Left ventricle myocardium inferior (tissue), 1 donor: ENCODE measurements at regions not wholly inside any gene's neighbourhood (a gene's known extent, or its start where the extent isn't known, plus 50 kb on each side); places are given as distances from the start of the nearest gene placed in this dataset.

Experiments used
- DNase-seq: peaks from one replicate; pipeline ENCODE4 v3.0.0-alpha.2; 2020
- H3K27ac ChIP-seq: fragments of 200-600 bp; replicated peaks from 2 replicates; pipeline ENCODE4 v1.8.0; 2021
- H3K27me3 ChIP-seq: fragments of 200-600 bp; 2 replicates; pipeline ENCODE4 v1.8.0; 2021; ENCODE audit warnings: low read depth
- H3K36me3 ChIP-seq: fragments of 200-600 bp; 2 replicates; pipeline ENCODE4 v1.8.0; 2021
- H3K4me1 ChIP-seq: fragments of 200-600 bp; 2 replicates; pipeline ENCODE4 v1.8.0; 2021
- H3K4me3 ChIP-seq: fragments of 200-600 bp; 2 replicates; pipeline ENCODE4 v1.8.0; 2021; ENCODE audit warnings: mild to moderate bottlenecking, moderate library complexity
- H3K9me3 ChIP-seq: fragments of 200-600 bp; replicated peaks from 2 replicates; pipeline ENCODE4 v1.8.0; 2021
- CTCF ChIP-seq: fragments of 200-600 bp; IDR thresholded peaks from 2 replicates; pipeline ENCODE4 v1.8.0; 2021; ENCODE audit warnings: antibody characterized with exemption, mild to moderate bottlenecking, borderline replicate concordance
- intact Hi-C: fragments of 100-400 bp; cut with micrococcal nuclease; formaldehyde crosslinking; loops from one replicate; pipeline ENCODE4 v1.11.0; 2022
- donor health status: DM: no; HTN: yes; CAD: no; lungs with severe emphysema.

- no peaks in the 10 kb centered on the region for H3K9me3 ChIP-seq
- no peak for TF ChIP-seq CTCF
- H3K27me3 ChIP-seq = no peaks in the 10 kb centered on the region
- H3K27ac ChIP-seq = no peak overlapping the region
- no peaks in the 10 kb centered on the region for H3K36me3 ChIP-seq
- no peak for DNase-seq
- intact Hi-C loops = no loop called here
- H3K4me1 ChIP-seq = peaks cover 33% of the 10 kb centered on the region
- no peak overlapping the region for H3K4me3 ChIP-seq
Measured at GRCh38 chr16:85490407-85491057, 122.6 kb upstream of the GSE1 start.

- no peak overlapping the region for H3K4me3 ChIP-seq
- no peaks in the 10 kb centered on the region for H3K9me3 ChIP-seq
- peaks cover 33% of the 10 kb centered on the region for H3K4me1 ChIP-seq
- no peaks in the 10 kb centered on the region for H3K27me3 ChIP-seq
- no peak for DNase-seq
- no peaks in the 10 kb centered on the region for H3K36me3 ChIP-seq
- peak; percentile 36 for TF ChIP-seq CTCF
- H3K27ac ChIP-seq = peak overlapping the region; percentile 82
- intact Hi-C loops = no loop called here
Measured at GRCh38 chr16:85491058-85491771, 121.9 kb upstream of the GSE1 start.

- no peaks in the 10 kb centered on the region for H3K27me3 ChIP-seq
- peak; percentile 76 for DNase-seq
Measured at GRCh38 chr16:85491798-85492294, 121.3 kb upstream of the GSE1 start.

GRCh38 chr16:85492295-85492864, 120.7 kb upstream of the GSE1 start:
- peaks cover 33% of the 10 kb centered on the region for H3K4me1 ChIP-seq
- H3K4me3 ChIP-seq = peak overlapping the region; percentile 33
- DNase-seq = no peak
- H3K36me3 ChIP-seq = no peaks in the 10 kb centered on the region
- no peak for TF ChIP-seq CTCF
- H3K27me3 ChIP-seq = no peaks in the 10 kb centered on the region
- intact Hi-C loops = no loop called here
- peak overlapping the region; percentile 82 for H3K27ac ChIP-seq
- no peaks in the 10 kb centered on the region for H3K9me3 ChIP-seq

More at GRCh38 chr16:85491798-85492294, 121.3 kb upstream of the GSE1 start:
- intact Hi-C loops = no loop called here
- peak overlapping the region; percentile 82 for H3K27ac ChIP-seq
- peak overlapping the region; percentile 33 for H3K4me3 ChIP-seq
- no peaks in the 10 kb centered on the region for H3K9me3 ChIP-seq
- peaks cover 33% of the 10 kb centered on the region for H3K4me1 ChIP-seq
- H3K36me3 ChIP-seq = no peaks in the 10 kb centered on the region
- TF ChIP-seq CTCF = no peak

GRCh38 chr16:85494315-85494714, 118.8 kb upstream of the GSE1 start:
- intact Hi-C loops = no loop called here
- no peak for TF ChIP-seq CTCF

More at GRCh38 chr16:85494315-85494714, 118.8 kb upstream of the GSE1 start:
- DNase-seq = no peak
- no peaks in the 10 kb centered on the region for H3K27me3 ChIP-seq
- no peak overlapping the region for H3K27ac ChIP-seq
- no peaks in the 10 kb centered on the region for H3K36me3 ChIP-seq
- H3K9me3 ChIP-seq = no peaks in the 10 kb centered on the region
- H3K4me1 ChIP-seq = peaks cover 32% of the 10 kb centered on the region
- H3K4me3 ChIP-seq = no peak overlapping the region
